GM12873 (cell line): ENCODE measurements at regions not wholly inside any gene's neighbourhood (a gene's known extent, or its start where the extent isn't known, plus 50 kb on each side); places are given as distances from the start of the nearest gene placed in this dataset.

Source experiments
- TF ChIP-seq, protein P1 (sequence below): IDR thresholded peaks from 2 replicates; pipeline ENCODE4 v1.5.1; 2012; ENCODE audit warnings: low read depth, mild to moderate bottlenecking, moderate library complexity, low read length, control low read depth; ENCODE audit not compliant: insufficient read depth; ENCODE audit errors: missing control alignments

DNA sequence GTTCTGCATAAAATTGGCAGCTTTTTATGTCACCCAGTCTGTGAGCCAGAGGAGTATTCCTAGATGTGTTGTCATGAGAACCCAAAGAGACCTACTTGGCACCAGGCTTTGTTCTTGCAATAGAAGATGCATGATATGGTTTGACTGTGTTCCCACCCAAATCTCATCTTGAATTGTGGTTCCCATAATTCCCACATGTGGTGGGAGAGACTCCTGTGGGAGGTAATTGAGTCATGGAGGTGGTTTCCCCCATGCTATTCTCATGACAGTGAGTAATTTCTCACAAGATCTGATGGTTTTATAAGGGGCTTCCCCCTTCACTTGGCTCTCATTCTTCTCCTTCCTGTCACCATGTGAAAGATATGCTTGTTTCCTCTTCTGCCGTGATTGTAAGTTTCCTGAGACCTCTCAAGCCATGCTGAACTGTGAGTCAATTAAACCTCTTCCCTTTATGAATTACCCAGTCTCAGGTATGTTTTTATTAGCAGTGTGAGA, 572.0 kb upstream of the ATP2B1 start:
- TF ChIP-seq, protein P1, sequence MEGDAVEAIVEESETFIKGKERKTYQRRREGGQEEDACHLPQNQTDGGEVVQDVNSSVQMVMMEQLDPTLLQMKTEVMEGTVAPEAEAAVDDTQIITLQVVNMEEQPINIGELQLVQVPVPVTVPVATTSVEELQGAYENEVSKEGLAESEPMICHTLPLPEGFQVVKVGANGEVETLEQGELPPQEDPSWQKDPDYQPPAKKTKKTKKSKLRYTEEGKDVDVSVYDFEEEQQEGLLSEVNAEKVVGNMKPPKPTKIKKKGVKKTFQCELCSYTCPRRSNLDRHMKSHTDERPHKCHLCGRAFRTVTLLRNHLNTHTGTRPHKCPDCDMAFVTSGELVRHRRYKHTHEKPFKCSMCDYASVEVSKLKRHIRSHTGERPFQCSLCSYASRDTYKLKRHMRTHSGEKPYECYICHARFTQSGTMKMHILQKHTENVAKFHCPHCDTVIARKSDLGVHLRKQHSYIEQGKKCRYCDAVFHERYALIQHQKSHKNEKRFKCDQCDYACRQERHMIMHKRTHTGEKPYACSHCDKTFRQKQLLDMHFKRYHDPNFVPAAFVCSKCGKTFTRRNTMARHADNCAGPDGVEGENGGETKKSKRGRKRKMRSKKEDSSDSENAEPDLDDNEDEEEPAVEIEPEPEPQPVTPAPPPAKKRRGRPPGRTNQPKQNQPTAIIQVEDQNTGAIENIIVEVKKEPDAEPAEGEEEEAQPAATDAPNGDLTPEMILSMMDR = no peak

DNA sequence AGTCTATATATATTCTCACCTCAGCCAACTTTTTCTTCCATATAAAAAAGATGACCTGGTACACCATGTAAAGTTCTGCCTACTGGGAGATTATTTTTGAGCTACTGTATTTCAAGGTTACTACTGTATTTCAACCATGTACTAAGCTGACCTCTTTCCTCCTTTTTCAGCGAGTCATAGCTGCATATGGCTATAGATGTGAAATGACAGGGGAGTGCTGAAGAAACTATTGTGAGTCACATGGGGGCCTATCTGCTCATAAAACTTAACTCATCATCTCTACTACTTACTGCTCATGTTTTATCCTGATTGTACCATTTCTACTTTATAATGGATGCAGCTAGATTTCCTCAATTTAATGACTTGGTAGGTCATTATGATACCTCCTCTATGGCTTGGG, 571.4 kb upstream of the ATP2B1 start:
- TF ChIP-seq, protein P1 = no peak

DNA sequence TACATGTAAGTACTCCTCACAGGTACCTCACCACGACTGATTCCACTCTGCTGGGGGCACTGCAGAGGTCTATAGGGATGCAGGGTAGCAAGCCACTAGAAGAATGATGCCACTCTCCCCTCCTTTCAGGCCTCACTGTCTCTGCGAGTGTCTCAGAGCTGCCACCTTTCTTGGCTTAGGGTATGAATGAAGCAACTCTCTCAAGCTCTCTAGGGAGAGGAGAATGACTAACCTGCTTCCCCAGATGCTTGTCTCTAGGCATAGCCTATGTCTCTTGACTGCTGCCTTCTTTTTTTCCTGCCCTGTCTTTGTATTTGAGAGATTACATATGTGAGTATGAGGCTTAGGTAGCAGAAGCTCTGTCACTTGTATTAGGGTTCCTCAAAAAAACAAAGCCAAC, 566.5 kb upstream of the ATP2B1 start:
- TF ChIP-seq, protein P1 = no peak

DNA sequence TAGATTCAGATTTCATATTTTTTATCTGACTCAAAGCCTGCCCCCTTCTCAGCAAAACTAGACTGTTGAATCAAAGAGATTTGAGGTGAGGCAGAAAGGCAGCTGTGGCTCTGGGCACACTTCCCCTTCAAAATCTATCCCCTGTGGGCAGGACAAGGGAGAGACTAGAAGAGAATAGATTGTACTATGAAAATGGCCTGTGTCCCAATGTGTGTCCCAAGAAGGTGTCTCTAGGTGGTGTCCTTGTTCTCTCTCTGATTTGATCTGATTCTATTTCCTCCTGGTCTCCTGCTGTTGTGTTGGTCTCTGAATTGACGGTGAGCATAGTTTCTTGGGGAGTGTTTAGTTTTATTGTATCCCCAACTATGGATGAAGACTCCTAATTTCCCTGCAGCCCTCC, 565.8 kb upstream of the ATP2B1 start:
- TF ChIP-seq, protein P1 = no peak

DNA sequence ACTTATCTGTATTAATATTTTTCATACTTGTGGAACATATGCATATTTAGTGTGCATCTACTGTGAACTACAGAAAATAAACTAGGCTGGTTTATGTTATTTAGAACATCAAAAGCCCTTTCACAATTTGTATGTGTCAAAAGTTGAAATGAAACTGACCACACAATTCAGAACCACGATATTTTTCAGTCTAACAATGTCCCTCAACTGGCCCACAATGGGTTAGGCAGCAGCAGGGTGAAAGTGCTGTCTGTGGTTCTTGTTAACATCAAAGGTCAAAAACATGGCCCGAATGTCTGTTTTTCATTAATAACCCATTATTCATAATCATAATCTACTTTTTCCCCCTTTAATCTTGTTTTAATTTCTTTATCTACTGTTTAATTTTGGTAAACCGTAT, 559.9 kb upstream of the ATP2B1 start:
- TF ChIP-seq, protein P1 = no peak

DNA sequence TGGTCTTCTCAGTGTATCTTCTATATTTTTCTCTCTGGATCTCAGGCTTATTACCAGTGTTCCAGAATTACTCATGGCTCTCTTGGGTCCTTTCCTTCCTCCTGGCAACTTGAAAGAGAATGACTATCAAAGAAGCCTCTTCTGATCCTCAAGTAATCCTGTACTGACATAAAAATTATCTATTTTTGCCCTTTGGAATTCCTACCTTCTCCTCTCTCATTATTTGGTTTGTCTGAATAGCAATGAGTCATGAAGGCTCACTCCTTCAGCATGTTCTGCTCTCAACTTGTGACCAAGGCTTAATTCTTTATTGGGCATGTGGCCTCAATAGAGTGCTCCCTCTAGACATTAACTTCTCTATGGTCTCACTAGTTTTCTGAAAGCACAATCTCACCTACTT, 553.6 kb upstream of the ATP2B1 start:
- TF ChIP-seq, protein P1 = no peak

DNA sequence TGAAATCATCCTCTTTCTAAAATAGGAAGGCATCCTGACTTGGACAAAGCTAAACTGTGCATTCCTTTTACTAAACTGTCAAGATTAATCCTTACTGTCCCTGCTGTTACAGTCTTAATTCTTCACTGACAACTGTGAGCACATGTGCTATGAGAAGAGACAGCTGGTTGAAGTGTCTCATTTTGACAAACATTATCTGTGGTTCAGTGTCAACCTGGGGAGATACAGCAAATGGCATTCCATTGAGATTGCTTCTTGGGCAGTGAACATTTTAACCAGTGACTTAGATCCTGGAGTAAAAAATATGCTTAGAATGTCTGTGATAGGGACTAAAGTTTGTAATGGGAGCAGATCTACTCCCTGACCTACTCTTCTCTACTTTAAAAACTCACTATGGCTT, 552.6 kb upstream of the ATP2B1 start:
- TF ChIP-seq, protein P1 = no peak
